ENCODE measurements at regions not wholly inside any gene's neighbourhood (a gene's known extent, or its start where the extent isn't known, plus 50 kb on each side); places are given as distances from the start of the nearest gene placed in this dataset.

GRCh38 chr22:48396785-48397530, 1430.7 kb downstream of the BRD1 start:
- TF ChIP-seq MXI1 (IDR thresholded peaks at IDR 0.05; ENCODE audit: borderline replicate concordance, low read depth, low read length) (no peak), POLR2A (IDR thresholded peaks at IDR 0.05; ENCODE audit: low read depth, low read length) (no peak), CTCF (conservative IDR thresholded peaks at IDR 0.05; ENCODE audit: low read depth, low read length) (no peak), SMC3 (IDR thresholded peaks at IDR 0.05; ENCODE audit: low read depth, low read length) (no peak), CEBPB (IDR thresholded peaks at IDR 0.05; ENCODE audit: low read depth, low read length) (no peak), ELK1 (IDR thresholded peaks at IDR 0.05; ENCODE audit: borderline replicate concordance, low read depth, low read length) (no peak), RFX5 (IDR thresholded peaks at IDR 0.05; ENCODE audit: low read depth, low read length) (no peak)

Data from IMR-90 (cell line).